Vagina (tissue), 2 donors: ENCODE measurements at regions not wholly inside any gene's neighbourhood (a gene's known extent, or its start where the extent isn't known, plus 50 kb on each side); places are given as distances from the start of the nearest gene placed in this dataset.

Experiments
- DNase-seq, 2 donors: peaks; one replicate each; pipeline ENCODE4 v3.0.0-alpha.2; 2017; ENCODE audit errors: extremely low spot score in 2 of 2
- H3K27ac ChIP-seq: fragments of 200-600 bp; sonication (generic); one replicate; pipeline ENCODE4 v1.5.1; 2019
- H3K27me3 ChIP-seq: fragments of 200-600 bp; sonication (generic); one replicate; pipeline ENCODE4 v1.5.1; 2019
- H3K36me3 ChIP-seq, 2 donors: fragments of 200-600 bp; sonication (generic); one replicate each; pipeline ENCODE4 v1.5.1; 2017 to 2019
- H3K4me1 ChIP-seq: fragments of 200-600 bp; sonication (generic); one replicate; pipeline ENCODE4 v1.5.1; 2019
- H3K4me3 ChIP-seq, 2 donors: fragments of 200-600 bp; sonication (generic); 1 replicate in 1 of 2; 2 replicates in 1 of 2; pipeline ENCODE4 v1.5.1; 2016 to 2019
- H3K9me3 ChIP-seq: fragments of 200-600 bp; sonication (generic); one replicate; pipeline ENCODE4 v1.5.1; 2019
- CTCF ChIP-seq, 3 experiments: fragments of 450-650 bp in 2 of 3; fragments of 200-600 bp in 1 of 3; sonication (generic) in 1 of 3; IDR thresholded peaks; one replicate each; pipeline ENCODE4 v1.5.1; 2017 to 2019; ENCODE audit warnings: antibody characterized with exemption in 3 of 3, mild to moderate bottlenecking in 2 of 3, moderate library complexity in 2 of 3
- POLR2A ChIP-seq, 2 donors: fragments of 450-650 bp; IDR thresholded peaks; one replicate each; pipeline ENCODE4 v1.6.1; 2017; ENCODE audit warnings: antibody characterized with exemption in 2 of 2, mild to moderate bottlenecking in 2 of 2, moderate library complexity in 2 of 2
- POLR2AphosphoS5 ChIP-seq, 2 donors: sonication (generic); formaldehyde crosslinking; IDR thresholded peaks; one replicate each; pipeline ENCODE4 v1.9.0; 2017; ENCODE audit warnings: antibody characterized with exemption in 2 of 2, mild to moderate bottlenecking in 2 of 2, low read depth in 1 of 2; ENCODE audit not compliant: insufficient read depth in 1 of 2
- intact Hi-C: fragments of 100-400 bp; cut with DNase I; formaldehyde crosslinking; loops from one replicate; pipeline ENCODE4 v1.15.1; 2023

- Histone ChIP-seq H3K9me3 (no peaks in the 10 kb centered on the region), H3K27me3 (no peaks in the 10 kb centered on the region), H3K4me1 (no peaks in the 10 kb centered on the region), H3K27ac (no peak overlapping the region), H3K4me3 (no peak overlapping the region), H3K36me3 (no peaks in the 10 kb centered on the region)
- TF ChIP-seq CTCF (IDR thresholded peaks at IDR 0.05) = no peak
- no peak for TF ChIP-seq POLR2AphosphoS5 (IDR thresholded peaks at IDR 0.05; ENCODE audit: insufficient read depth in 1 of 2, low read depth in 1 of 2)
- TF ChIP-seq POLR2A (IDR thresholded peaks at IDR 0.05) = no peak
- intact Hi-C loops = no loop called here
- no peak for DNase-seq
Measured at GRCh38 chr18:24930478-24930877, 421.5 kb downstream of the ZNF521 start.

- H3K4me3 ChIP-seq = no peak overlapping the region
- no peaks in the 10 kb centered on the region for H3K36me3 ChIP-seq
- no peaks in the 10 kb centered on the region for H3K27me3 ChIP-seq
- no peaks in the 10 kb centered on the region for H3K4me1 ChIP-seq
- DNase-seq = no peak
- no peaks in the 10 kb centered on the region for H3K9me3 ChIP-seq
- H3K27ac ChIP-seq = no peak overlapping the region
- TF ChIP-seq POLR2A (IDR thresholded peaks at IDR 0.05) (no peak), POLR2AphosphoS5 (IDR thresholded peaks at IDR 0.05; ENCODE audit: insufficient read depth in 1 of 2, low read depth in 1 of 2) (no peak), CTCF (IDR thresholded peaks at IDR 0.05) (no peak)
- intact Hi-C loops = no loop called here
Measured at GRCh38 chr18:24930971-24931370, 421.0 kb downstream of the ZNF521 start.

- TF ChIP-seq POLR2AphosphoS5 (IDR thresholded peaks at IDR 0.05; ENCODE audit: insufficient read depth in 1 of 2, low read depth in 1 of 2) (no peak), POLR2A (IDR thresholded peaks at IDR 0.05) (no peak), CTCF (IDR thresholded peaks at IDR 0.05) (no peak)
- no peaks in the 10 kb centered on the region for H3K36me3 ChIP-seq
- H3K4me1 ChIP-seq = no peaks in the 10 kb centered on the region
- no peak for DNase-seq
- H3K27ac ChIP-seq = no peak overlapping the region
- no peaks in the 10 kb centered on the region for H3K9me3 ChIP-seq
- no peaks in the 10 kb centered on the region for H3K27me3 ChIP-seq
- intact Hi-C loops = no loop called here
- no peak overlapping the region for H3K4me3 ChIP-seq
Measured at GRCh38 chr18:24933345-24933744, 418.6 kb downstream of the ZNF521 start.

GRCh38 chr18:24934258-24934932, 417.6 kb downstream of the ZNF521 start:
- TF ChIP-seq POLR2AphosphoS5 (IDR thresholded peaks at IDR 0.05; ENCODE audit: insufficient read depth in 1 of 2, low read depth in 1 of 2) (no peak), POLR2A (IDR thresholded peaks at IDR 0.05) (no peak), CTCF (IDR thresholded peaks at IDR 0.05) (no peak)
- Histone ChIP-seq H3K27ac (no peak overlapping the region), H3K9me3 (no peaks in the 10 kb centered on the region), H3K4me1 (no peaks in the 10 kb centered on the region), H3K4me3 (no peak overlapping the region), H3K27me3 (no peaks in the 10 kb centered on the region), H3K36me3 (no peaks in the 10 kb centered on the region)
- intact Hi-C loops = no loop called here
- DNase-seq = no peak

- H3K27ac ChIP-seq = no peak overlapping the region
- no peaks in the 10 kb centered on the region for H3K27me3 ChIP-seq
- no peak overlapping the region for H3K4me3 ChIP-seq
- H3K36me3 ChIP-seq = no peaks in the 10 kb centered on the region
- no peaks in the 10 kb centered on the region for H3K9me3 ChIP-seq
- H3K4me1 ChIP-seq = no peaks in the 10 kb centered on the region
- TF ChIP-seq POLR2AphosphoS5 (IDR thresholded peaks at IDR 0.05; ENCODE audit: insufficient read depth in 1 of 2, low read depth in 1 of 2) = no peak
- no peak for TF ChIP-seq CTCF (IDR thresholded peaks at IDR 0.05)
- no peak for TF ChIP-seq POLR2A (IDR thresholded peaks at IDR 0.05)
- DNase-seq = no peak
- intact Hi-C loops = no loop called here
Measured at GRCh38 chr18:24935008-24935407, 417.0 kb downstream of the ZNF521 start.
